ENCODE measurements at regions not wholly inside any gene's neighbourhood (a gene's known extent, or its start where the extent isn't known, plus 50 kb on each side); places are given as distances from the start of the nearest gene placed in this dataset.

DNA sequence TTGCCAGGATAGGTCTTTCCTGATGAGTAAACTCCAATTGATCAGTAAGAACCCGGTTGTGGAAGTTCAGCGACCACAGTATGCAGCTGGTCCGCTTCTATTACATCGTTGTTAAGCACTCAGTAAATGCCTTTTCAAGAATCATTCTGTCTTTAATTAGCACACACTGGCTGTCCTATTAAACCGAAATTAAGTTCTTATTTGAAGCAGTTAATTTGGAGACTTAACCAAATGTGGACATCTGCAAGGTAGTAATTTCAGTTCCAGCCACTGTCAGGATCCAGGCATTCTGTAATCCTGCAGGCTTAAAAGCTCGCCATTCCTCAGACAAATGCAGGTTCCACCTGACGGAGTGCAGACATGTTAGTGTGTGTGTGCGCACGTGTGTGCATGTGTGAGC lies 254.6 kb downstream of the IRX2 start:
- CTCF ChIA-PET, result no interaction called here
- TF ChIP-seq, protein P1, sequence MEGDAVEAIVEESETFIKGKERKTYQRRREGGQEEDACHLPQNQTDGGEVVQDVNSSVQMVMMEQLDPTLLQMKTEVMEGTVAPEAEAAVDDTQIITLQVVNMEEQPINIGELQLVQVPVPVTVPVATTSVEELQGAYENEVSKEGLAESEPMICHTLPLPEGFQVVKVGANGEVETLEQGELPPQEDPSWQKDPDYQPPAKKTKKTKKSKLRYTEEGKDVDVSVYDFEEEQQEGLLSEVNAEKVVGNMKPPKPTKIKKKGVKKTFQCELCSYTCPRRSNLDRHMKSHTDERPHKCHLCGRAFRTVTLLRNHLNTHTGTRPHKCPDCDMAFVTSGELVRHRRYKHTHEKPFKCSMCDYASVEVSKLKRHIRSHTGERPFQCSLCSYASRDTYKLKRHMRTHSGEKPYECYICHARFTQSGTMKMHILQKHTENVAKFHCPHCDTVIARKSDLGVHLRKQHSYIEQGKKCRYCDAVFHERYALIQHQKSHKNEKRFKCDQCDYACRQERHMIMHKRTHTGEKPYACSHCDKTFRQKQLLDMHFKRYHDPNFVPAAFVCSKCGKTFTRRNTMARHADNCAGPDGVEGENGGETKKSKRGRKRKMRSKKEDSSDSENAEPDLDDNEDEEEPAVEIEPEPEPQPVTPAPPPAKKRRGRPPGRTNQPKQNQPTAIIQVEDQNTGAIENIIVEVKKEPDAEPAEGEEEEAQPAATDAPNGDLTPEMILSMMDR (IDR thresholded peaks at IDR 0.05; ENCODE audit: control extremely low read depth, extremely low read depth, low read depth, missing control alignments), result no peak
- POLR2A ChIA-PET, result no interaction called here
- no peak for DNase-seq (ENCODE audit: extremely low spot score)

DNA sequence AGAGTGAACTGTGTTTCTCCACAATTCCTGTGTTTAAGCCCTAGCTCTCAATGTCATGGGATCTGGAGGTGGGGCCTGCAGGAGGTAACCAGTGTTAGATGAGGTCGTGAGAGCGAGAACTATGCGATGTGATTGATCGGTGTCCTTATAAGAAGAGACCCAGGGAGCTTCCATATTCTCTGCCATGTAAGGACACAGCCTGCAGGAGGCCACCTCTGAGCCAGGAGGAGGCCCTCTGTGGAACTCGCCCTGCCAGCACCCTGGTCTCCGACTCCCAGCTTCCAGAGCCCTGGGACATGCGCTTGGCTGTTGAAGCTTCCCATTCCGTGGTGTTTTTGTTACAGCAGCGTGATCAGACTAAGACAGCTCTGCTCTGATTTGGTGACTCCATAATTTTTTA lies 255.4 kb downstream of the IRX2 start:
- ChIA-PET CTCF (no interaction called here), POLR2A (no interaction called here)
- DNase-seq (ENCODE audit: extremely low spot score), result no peak
- TF ChIP-seq, protein P1 (IDR thresholded peaks at IDR 0.05; ENCODE audit: control extremely low read depth, extremely low read depth, low read depth, missing control alignments), result no peak

DNA sequence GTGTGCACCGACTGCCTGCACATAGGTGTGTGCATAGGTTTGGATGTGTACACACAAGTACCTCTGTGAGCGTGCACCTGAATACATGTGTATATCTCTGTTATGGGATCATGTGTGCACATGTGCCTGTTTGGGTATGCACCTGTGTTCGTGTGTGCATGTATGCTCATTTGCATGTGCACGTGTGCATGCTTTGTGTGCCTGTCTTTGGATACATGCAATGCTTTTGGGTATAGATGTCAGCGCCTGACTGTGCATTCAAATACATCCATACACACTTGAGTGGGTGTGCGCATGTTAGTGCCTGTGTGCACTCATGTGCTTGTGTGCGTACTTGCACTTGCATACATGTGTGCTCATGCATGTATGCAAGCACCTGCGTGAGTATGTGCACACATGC lies 258.1 kb downstream of the IRX2 start:
- DNase-seq (ENCODE audit: extremely low spot score), result no peak
- ChIA-PET POLR2A (no interaction called here), CTCF (no interaction called here)
- TF ChIP-seq, protein P1 (IDR thresholded peaks at IDR 0.05; ENCODE audit: control extremely low read depth, extremely low read depth, low read depth, missing control alignments), result no peak

DNA sequence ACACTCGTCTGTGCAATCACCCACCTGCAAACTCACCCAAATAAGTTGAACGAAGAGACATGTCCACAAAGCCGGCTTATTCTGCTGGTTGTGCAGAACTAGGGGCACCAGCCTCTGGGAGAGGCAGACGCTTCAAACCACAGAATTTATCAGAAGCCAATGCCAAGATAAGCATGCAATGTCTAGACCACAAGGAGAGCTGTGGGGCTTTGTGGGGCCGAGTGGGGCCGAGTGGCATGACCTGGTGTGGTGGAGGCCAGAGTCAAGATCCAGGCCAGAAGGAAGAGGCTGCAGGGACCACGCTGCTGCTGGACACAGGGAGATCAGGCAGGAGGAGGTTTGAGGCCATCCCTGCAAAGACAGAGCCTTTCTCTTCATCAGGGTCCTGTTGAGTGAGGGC lies 259.0 kb downstream of the IRX2 start:
- DNase-seq (ENCODE audit: extremely low spot score), result no peak
- TF ChIP-seq, protein P1 (IDR thresholded peaks at IDR 0.05; ENCODE audit: control extremely low read depth, extremely low read depth, low read depth, missing control alignments), result no peak
- CTCF ChIA-PET, result no interaction called here
- POLR2A ChIA-PET, result no interaction called here

DNA sequence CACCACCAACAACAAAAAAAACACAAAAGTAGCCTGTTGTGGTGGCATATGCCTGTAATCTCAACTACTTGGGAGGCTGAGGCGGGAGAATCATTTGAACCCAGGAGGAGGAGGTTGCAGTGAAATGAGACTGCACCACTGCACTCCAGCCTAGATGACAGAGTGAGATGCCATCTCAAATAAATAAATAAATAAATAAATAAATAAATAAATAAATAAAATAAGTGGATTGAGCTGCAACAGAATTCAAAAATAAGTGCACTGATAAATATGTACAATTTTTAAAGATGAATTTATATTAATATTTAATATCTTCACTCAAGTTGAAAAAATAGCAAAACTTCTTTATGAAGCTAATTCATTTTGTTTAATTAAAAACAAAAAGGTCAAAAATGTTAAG lies 259.6 kb downstream of the IRX2 start:
- no peak for DNase-seq (ENCODE audit: extremely low spot score)
- ChIA-PET POLR2A (no interaction called here), CTCF (no interaction called here)
- TF ChIP-seq, protein P1 (IDR thresholded peaks at IDR 0.05; ENCODE audit: control extremely low read depth, extremely low read depth, low read depth, missing control alignments), result no peak

DNA sequence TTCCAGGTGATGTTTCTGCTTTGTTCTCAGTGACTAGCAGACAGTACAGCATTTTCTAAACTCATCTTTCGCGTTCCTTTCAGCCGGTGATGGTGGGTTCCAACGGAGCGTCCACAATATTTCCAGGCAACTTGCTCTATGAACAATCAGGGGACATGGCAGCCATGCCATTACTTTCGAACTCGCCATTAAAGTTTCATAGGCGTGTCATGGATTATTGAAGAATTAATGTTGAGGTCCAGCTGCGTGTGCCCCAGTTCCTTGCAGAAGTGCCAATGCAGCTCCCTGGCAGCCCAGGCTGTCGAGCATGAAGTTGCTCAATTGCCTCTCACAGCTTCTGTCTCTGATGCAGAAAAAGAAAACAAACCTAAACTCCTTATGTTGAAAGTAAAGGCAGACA lies 262.2 kb downstream of the IRX2 start:
- ChIA-PET CTCF (no interaction called here), POLR2A (no interaction called here)
- DNase-seq (ENCODE audit: extremely low spot score), result no peak
- TF ChIP-seq, protein P1 (IDR thresholded peaks at IDR 0.05; ENCODE audit: control extremely low read depth, extremely low read depth, low read depth, missing control alignments), result no peak

DNA sequence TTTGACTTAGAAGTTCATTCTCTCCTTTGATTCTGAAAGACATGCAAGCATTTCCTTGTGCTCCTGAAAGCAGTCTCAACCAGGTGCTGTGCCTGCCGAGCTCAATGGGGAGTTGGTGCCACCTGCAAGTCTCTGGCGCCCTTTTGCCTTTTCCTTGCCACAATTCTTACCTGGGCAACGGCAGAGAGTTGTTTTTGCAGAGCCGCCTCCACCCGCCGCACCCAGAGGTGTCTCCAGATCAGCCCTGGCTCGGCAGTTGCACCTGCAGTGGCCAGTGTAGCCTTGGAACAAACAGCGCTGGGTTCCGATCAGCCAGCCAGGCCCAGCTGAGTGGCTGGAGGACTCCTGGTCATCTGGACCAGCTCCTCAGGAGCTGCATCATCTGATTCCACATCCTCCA lies 262.9 kb downstream of the IRX2 start:
- POLR2A ChIA-PET, result no interaction called here
- TF ChIP-seq, protein P1 (IDR thresholded peaks at IDR 0.05; ENCODE audit: control extremely low read depth, extremely low read depth, low read depth, missing control alignments), result no peak
- DNase-seq (ENCODE audit: extremely low spot score), result no peak
- CTCF ChIA-PET, result no interaction called here
